GM12878 (cell line): ENCODE measurements at regions not wholly inside any gene's neighbourhood (a gene's known extent, or its start where the extent isn't known, plus 50 kb on each side); places are given as distances from the start of the nearest gene placed in this dataset.

Source experiments
- ATAC-seq: fragments of 200-7000 bp; cut with Tn5 transposase; 3 replicates; pipeline ENCODE4 v1.9.1; 2020; ENCODE audit warnings: mild to moderate bottlenecking, moderate library complexity
- BruUV-seq: library from RNA; stranded (reverse); fragments of 400-500 nt; replicated peaks from 2 replicates; lab custom pipeline; 2021; lab: Mats Ljungman, UMichigan
- CTCF ChIA-PET: fragments of 300-600 bp; sonication (Branson Sonifier 250); formaldehyde crosslinking; extraction: SDS; loops from one replicate; lab custom pipeline; 2021; ENCODE audit warnings: inconsistent platforms; lab: Yijun Ruan, JAX
- POLR2A ChIA-PET: fragments of 350-600 bp; formaldehyde crosslinking; extraction: SDS; loops from one replicate; lab custom pipeline; 2021; ENCODE audit warnings: inconsistent platforms; lab: Charles Lee
- RAD21 ChIA-PET: fragments of 300-600 bp; sonication (Branson Sonifier 250); formaldehyde crosslinking; loops from one replicate; lab custom pipeline; 2023; ENCODE audit warnings: antibody characterized with exemption; ENCODE audit not compliant: unreplicated experiment; lab: Charles Lee
- SMC1A ChIA-PET: fragments of 300-600 bp; sonication (Branson Sonifier 250); formaldehyde crosslinking; loops from one replicate; lab custom pipeline; 2023; ENCODE audit not compliant: unreplicated experiment, uncharacterized antibody; lab: Charles Lee
- DNase-seq: peaks from one replicate; pipeline ENCODE4 v3.0.0-alpha.2; 2011; ENCODE audit warnings: low read depth, low spot score
- FAIRE-seq: peaks from 3 replicates; lab custom pipeline; 2011; peaks lifted over from hg19 to GRCh38; lab: Jason Lieb, UNC
- H2AFZ ChIP-seq: 2 replicates; pipeline ENCODE4 v1.6.0; 2011; ENCODE audit warnings: low read depth, low read length, control low read depth; ENCODE audit not compliant: control insufficient read depth
- H3K27ac ChIP-seq: 2 replicates; pipeline ENCODE4 v1.5.1; 2011; ENCODE audit warnings: control low read depth; ENCODE audit not compliant: control insufficient read depth, insufficient read depth
- H3K27me3 ChIP-seq, 2 experiments: replicated peaks in 1 of 2; 2 replicates each; pipeline versions ENCODE4 v1.6.0 to v1.6.1; 2011; ENCODE audit warnings: low read length in 1 of 2; ENCODE audit not compliant: control insufficient read depth in 2 of 2, insufficient read depth in 2 of 2
- H3K36me3 ChIP-seq, 2 experiments: 2 replicates each; pipeline ENCODE4 v1.5.1; 2011; ENCODE audit warnings: low read length in 1 of 2; ENCODE audit not compliant: control insufficient read depth in 2 of 2, insufficient read depth in 2 of 2
- H3K4me1 ChIP-seq: 2 replicates; pipeline ENCODE4 v1.6.1; 2011; ENCODE audit warnings: mild to moderate bottlenecking, low read length, moderate library complexity, mixed read lengths; ENCODE audit not compliant: control insufficient read depth, insufficient read depth
- H3K4me2 ChIP-seq: 2 replicates; pipeline ENCODE4 v1.6.0; 2011; ENCODE audit warnings: control low read depth; ENCODE audit not compliant: control insufficient read depth, insufficient read depth
- H3K4me3 ChIP-seq: fragments of 200-600 bp; sonication (generic); 2 replicates; pipeline ENCODE4 v1.5.1; 2016
- H3K79me2 ChIP-seq: 2 replicates; pipeline ENCODE4 v1.6.0; 2011; ENCODE audit warnings: low read length; ENCODE audit not compliant: control insufficient read depth, insufficient read depth
- H3K9ac ChIP-seq: 2 replicates; pipeline ENCODE4 v1.8.0; 2011; ENCODE audit warnings: low read length, control low read depth, mixed read lengths; ENCODE audit not compliant: control insufficient read depth, insufficient read depth
- H3K9me3 ChIP-seq: replicated peaks from 3 replicates; pipeline ENCODE4 v1.5.1; 2011; ENCODE audit warnings: mild to moderate bottlenecking, low read length; ENCODE audit not compliant: control insufficient read depth, insufficient read depth
- H4K20me1 ChIP-seq: 2 replicates; pipeline ENCODE4 v1.6.0; 2011; ENCODE audit not compliant: control insufficient read depth, insufficient read depth
- ATF7 ChIP-seq: fragments of 450-650 bp; IDR thresholded peaks from 2 replicates; pipeline ENCODE4 v1.6.1; 2016; ENCODE audit warnings: low read depth, mild to moderate bottlenecking
- BCL11A ChIP-seq: IDR thresholded peaks from 2 replicates; pipeline ENCODE4 v1.6.1; 2011; ENCODE audit warnings: low read depth, low read length
- EED ChIP-seq: sonication (generic); IDR thresholded peaks from 2 replicates; pipeline ENCODE4 v1.6.1; 2016; ENCODE audit warnings: antibody characterized with exemption, low read depth
- GABPA ChIP-seq: IDR thresholded peaks from 2 replicates; pipeline ENCODE4 v1.6.1; 2014; ENCODE audit warnings: antibody characterized with exemption, low read depth, mild to moderate bottlenecking, inconsistent platforms
- HCFC1 ChIP-seq: fragments of 150-350 bp; IDR thresholded peaks from 2 replicates; pipeline ENCODE4 v1.6.1; 2014; ENCODE audit warnings: low read length
- NR2F1 ChIP-seq: fragments of 450-650 bp; conservative IDR thresholded peaks from 2 replicates; pipeline ENCODE4 v1.6.1; 2017; ENCODE audit warnings: mild to moderate bottlenecking
- NRF1 ChIP-seq: conservative IDR thresholded peaks from 2 replicates; pipeline ENCODE4 v1.6.1; 2011; ENCODE audit warnings: mild to moderate bottlenecking, low read depth, low read length, improper control_type of control experiment
- SMAD5 ChIP-seq: IDR thresholded peaks from 2 replicates; pipeline ENCODE4 v1.6.1; 2016; ENCODE audit warnings: antibody characterized with exemption, low read depth
- ZBTB40 ChIP-seq: fragments of 450-650 bp; IDR thresholded peaks from 2 replicates; pipeline ENCODE4 v1.6.1; 2016; ENCODE audit warnings: mild to moderate bottlenecking, moderate library complexity, borderline replicate concordance
- ZZZ3 ChIP-seq: IDR thresholded peaks from 2 replicates; pipeline ENCODE4 v1.6.1; 2011; ENCODE audit warnings: low read depth; ENCODE audit not compliant: control insufficient read depth, insufficient read length
- WGBS: methylation state at CpG from one replicate; pipeline ENCODE4 v1.1.6; 2016; ENCODE audit warnings: low lambda C conversion rate; ENCODE audit not compliant: insufficient replicate concordance, insufficient coverage; ENCODE audit errors: missing lambda C conversion rate; 5-methylcytosine and 5-hydroxymethylcytosine counted together
- in situ Hi-C: fragments of 300-500 bp; cut with MboI; formaldehyde crosslinking; loops from 9 replicates; pipeline ENCODE4 v1.14.3; 2018; ENCODE audit warnings: mixed read lengths
- intact Hi-C: fragments of 100-400 bp; cut with micrococcal nuclease; formaldehyde crosslinking; loops from one replicate; pipeline ENCODE4 v1.14.2; 2022; ENCODE audit not compliant: unreplicated experiment
- TF ChIP-seq, protein P1 (sequence below): IDR thresholded peaks from 2 replicates; pipeline ENCODE4 v1.6.1; 2011; ENCODE audit warnings: borderline replicate concordance, low read depth, mild to moderate bottlenecking, moderate library complexity, low read length; ENCODE audit not compliant: insufficient read depth, poor library complexity, severe bottlenecking

DNA sequence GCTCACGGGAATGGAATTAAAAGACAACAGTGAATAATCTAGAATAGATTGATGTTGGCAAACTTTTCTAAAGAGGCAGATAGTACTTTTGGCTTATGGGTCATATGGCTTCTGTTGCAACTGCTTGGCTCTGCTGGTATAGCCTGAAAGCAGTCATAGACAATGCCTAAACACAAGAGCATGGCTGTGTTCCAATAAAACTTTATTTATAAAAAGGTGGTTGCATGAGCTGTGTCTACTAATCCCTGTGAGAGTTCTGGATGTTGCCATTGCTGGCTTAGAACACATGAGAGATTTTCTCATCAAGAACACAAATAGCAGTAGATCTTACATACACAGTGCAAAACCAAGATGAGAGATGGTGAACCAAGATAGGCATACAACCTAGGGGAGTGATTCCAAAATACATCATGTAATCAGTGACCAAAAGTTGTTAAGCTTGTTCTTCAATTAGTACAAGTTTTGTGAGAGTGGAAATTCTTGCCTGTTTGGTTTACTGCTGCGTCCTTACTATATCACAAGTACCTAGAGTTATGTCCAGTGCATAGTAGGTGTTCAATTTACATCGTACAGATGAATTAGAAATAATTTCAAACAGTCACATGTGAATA lies 380.0 kb downstream of the METTL4 start:
- no peak for TF ChIP-seq EED
- TF ChIP-seq ZBTB40: peak; percentile 22; the same call in 1 of the 2 replicates
- Histone ChIP-seq H3K9ac (no peak overlapping the region), H3K9me3 (no peaks in the 10 kb centered on the region), H3K4me3 (no peak overlapping the region), H3K27me3 (no peaks in the 10 kb centered on the region), H3K4me1 (no peaks in the 10 kb centered on the region), H3K4me2 (no peak overlapping the region), H4K20me1 (no peaks in the 10 kb centered on the region), H3K36me3 (no peaks in the 10 kb centered on the region), H2AFZ (no peak overlapping the region), H3K79me2 (no peaks in the 10 kb centered on the region), H3K27ac (no peak overlapping the region)
- DNase-seq: no peak
- FAIRE-seq: no peak
- ChIA-PET POLR2A (no interaction called here), CTCF (no interaction called here), RAD21 (no interaction called here), SMC1A (interaction anchor here (1.6 kb wide), 1 partner anchor 11 kb away, joined by 3 read pairs; no protein-coding TSS in a partner anchor)
- in situ Hi-C loops (no loop called here), intact Hi-C loops (no loop called here)
- 5% methylated on average over 3 of the region's 3 CpGs for WGBS
- BruUV-seq: no TSS peak
- ATAC-seq: no peak

GRCh38 chr18:2192562-2192961 lies 378.7 kb downstream of the METTL4 start:
- Histone ChIP-seq H3K4me1 (no peaks in the 10 kb centered on the region), H2AFZ (no peak overlapping the region), H3K9me3 (no peaks in the 10 kb centered on the region), H3K27me3 (no peaks in the 10 kb centered on the region), H3K79me2 (no peaks in the 10 kb centered on the region), H3K4me3 (no peak overlapping the region), H3K36me3 (no peaks in the 10 kb centered on the region), H3K4me2 (no peak overlapping the region), H3K27ac (no peak overlapping the region), H4K20me1 (no peaks in the 10 kb centered on the region), H3K9ac (no peak overlapping the region)
- ChIA-PET RAD21 (no interaction called here), CTCF (no interaction called here), SMC1A (no interaction called here), POLR2A (no interaction called here)
- no TSS peak for BruUV-seq
- FAIRE-seq (no peak), ATAC-seq (no peak), DNase-seq (no peak)
- in situ Hi-C loops: no loop called here
- 18% methylated on average over 4 of the region's 4 CpGs for WGBS
- intact Hi-C loops: no loop called here
- TF ChIP-seq NR2F1 (no peak), SMAD5 (no peak), BCL11A (no peak), GABPA (no peak), ATF7 (no peak), NRF1 (no peak), HCFC1 (no peak), ZZZ3 (no peak)
- TF ChIP-seq, protein P1, sequence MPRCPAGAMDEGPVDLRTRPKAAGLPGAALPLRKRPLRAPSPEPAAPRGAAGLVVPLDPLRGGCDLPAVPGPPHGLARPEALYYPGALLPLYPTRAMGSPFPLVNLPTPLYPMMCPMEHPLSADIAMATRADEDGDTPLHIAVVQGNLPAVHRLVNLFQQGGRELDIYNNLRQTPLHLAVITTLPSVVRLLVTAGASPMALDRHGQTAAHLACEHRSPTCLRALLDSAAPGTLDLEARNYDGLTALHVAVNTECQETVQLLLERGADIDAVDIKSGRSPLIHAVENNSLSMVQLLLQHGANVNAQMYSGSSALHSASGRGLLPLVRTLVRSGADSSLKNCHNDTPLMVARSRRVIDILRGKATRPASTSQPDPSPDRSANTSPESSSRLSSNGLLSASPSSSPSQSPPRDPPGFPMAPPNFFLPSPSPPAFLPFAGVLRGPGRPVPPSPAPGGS: no peak
